ENCODE measurements at regions not wholly inside any gene's neighbourhood (a gene's known extent, or its start where the extent isn't known, plus 50 kb on each side); places are given as distances from the start of the nearest gene placed in this dataset.

DNA sequence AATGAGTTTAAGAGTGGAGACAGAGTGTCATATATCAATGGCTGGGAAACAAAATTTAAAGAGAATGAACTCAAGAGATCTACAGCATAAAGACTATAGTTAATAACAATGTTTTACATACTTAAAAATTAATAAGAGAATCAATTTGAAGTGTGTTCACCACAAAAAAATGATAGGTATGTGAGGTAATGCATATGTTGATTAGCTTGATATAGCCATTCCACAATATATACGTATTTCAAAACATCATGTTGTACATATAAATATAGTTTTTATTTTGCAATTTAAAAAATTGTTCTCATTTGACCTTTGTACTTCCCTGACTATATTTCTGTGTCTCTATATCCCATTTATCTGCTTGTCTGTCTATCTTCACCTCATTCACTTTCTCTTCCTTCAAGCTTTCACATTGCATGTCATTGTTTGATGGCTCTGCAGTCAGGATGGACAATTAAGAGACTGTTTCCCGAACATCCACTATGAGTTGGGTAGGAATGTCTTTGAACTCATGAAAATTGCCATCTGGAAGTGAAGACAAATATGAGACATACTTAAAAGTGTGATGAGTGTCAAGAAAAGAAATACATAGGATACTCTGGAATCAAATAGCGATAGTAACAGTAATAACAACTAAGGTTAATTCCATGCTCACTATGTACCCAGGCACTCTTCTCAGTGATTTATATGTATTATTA, 359.9 kb upstream of the ACTBL2 start:
- TF ChIP-seq, protein P1, sequence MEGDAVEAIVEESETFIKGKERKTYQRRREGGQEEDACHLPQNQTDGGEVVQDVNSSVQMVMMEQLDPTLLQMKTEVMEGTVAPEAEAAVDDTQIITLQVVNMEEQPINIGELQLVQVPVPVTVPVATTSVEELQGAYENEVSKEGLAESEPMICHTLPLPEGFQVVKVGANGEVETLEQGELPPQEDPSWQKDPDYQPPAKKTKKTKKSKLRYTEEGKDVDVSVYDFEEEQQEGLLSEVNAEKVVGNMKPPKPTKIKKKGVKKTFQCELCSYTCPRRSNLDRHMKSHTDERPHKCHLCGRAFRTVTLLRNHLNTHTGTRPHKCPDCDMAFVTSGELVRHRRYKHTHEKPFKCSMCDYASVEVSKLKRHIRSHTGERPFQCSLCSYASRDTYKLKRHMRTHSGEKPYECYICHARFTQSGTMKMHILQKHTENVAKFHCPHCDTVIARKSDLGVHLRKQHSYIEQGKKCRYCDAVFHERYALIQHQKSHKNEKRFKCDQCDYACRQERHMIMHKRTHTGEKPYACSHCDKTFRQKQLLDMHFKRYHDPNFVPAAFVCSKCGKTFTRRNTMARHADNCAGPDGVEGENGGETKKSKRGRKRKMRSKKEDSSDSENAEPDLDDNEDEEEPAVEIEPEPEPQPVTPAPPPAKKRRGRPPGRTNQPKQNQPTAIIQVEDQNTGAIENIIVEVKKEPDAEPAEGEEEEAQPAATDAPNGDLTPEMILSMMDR (IDR thresholded peaks at IDR 0.05; ENCODE audit: extremely low read depth, missing control alignments): no peak
- no peak for DNase-seq (ENCODE audit: low spot score)

DNA sequence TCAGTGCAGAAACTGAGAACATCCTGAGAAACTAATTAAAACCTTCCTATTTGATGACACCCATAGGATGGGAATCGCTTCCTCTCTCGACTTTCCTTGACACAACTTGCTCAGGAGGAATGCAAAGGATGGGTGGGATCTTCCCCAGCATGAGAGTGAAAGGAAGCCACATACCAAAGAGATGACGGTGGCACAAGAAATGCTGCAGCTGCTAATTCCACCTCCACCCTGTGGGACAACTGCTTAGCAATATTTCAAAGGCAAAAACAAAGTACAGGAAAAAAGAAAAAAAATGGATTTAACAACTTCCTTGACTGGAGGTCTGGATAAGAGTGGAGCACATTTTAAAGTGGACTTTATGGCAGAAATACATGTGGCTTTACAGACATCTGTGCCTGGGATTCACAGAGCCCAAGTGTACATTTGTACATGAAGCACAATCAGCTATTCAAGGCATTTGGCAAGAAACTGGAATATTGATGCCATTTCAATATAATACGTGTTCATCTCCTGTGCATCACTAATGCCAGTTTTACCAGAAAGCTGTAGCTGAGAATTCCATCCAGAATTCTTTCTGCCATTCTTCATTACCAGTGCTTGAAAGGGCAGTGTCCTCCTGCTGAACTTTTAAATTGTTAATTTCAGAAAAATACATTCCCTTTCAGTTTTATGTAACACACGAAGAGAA, 359.2 kb upstream of the ACTBL2 start:
- DNase-seq (ENCODE audit: low spot score): no peak
- TF ChIP-seq, protein P1 (IDR thresholded peaks at IDR 0.05; ENCODE audit: extremely low read depth, missing control alignments): no peak

GRCh38 chr5:57839437-57840079, 356.9 kb upstream of the ACTBL2 start:
- DNase-seq (ENCODE audit: low spot score): no peak
- TF ChIP-seq, protein P1 (IDR thresholded peaks at IDR 0.05; ENCODE audit: extremely low read depth, missing control alignments): no peak

- no peak for DNase-seq (ENCODE audit: low spot score)
- TF ChIP-seq, protein P1 (IDR thresholded peaks at IDR 0.05; ENCODE audit: extremely low read depth, missing control alignments): no peak
Observed at GRCh38 chr5:57839025-57839424, 356.4 kb upstream of the ACTBL2 start.

DNA sequence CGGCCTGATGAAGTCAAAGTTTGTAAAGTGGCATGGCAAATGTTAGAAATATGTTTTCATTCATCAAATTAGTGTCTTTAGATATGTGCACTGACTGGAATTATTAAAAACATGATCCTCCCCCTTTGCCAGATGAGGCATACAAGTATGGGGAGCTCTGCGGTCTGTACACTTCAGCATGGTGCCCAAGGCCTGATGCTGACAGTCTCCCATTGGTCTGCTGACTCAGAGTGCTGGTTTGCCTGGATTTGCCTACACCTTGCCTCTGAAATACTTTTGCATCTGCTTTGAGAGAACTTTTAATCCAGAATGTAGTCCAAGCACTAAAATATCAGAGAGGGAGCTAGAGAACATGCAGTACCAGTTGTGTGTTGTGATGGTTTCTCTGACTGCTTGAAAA, 354.3 kb upstream of the ACTBL2 start:
- TF ChIP-seq, protein P1 (IDR thresholded peaks at IDR 0.05; ENCODE audit: extremely low read depth, missing control alignments): no peak
- DNase-seq (ENCODE audit: low spot score): no peak

DNA sequence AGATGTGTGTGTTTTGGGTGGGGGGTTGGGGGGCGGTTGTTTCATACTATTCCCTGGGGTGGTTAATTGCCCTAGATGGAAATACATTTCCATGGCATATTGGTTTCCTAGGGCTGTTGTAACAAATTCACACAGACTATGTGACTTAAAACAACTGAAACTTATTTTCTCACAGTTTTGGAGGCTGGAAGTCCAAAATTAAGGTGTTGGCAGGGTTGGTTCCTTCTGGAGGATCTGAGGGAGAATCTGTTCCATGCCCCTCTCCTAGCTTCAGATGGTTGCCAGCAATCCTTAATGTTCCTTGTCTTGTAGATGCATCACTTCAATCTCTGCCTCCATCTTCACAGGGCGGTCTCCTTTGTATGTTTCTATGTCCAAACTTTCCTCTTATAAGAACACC, 353.7 kb upstream of the ACTBL2 start:
- DNase-seq (ENCODE audit: low spot score): no peak
- TF ChIP-seq, protein P1 (IDR thresholded peaks at IDR 0.05; ENCODE audit: extremely low read depth, missing control alignments): no peak

Data from GM20000 (cell line).